ENCODE measurements at regions not wholly inside any gene's neighbourhood (a gene's known extent, or its start where the extent isn't known, plus 50 kb on each side); places are given as distances from the start of the nearest gene placed in this dataset.

- H3K27me3 Mint-ChIP-seq (ENCODE audit: insufficient read depth), result no peaks in the 10 kb centered on the region; the same call in none of the 2 replicates
- H3K27ac Mint-ChIP-seq, result no peak overlapping the region
- H3K9me3 Mint-ChIP-seq, result no peaks in the 10 kb centered on the region
- no peak for DNase-seq
- no peak for TF ChIP-seq CTCF (IDR thresholded peaks at IDR 0.05)
- H3K36me3 Mint-ChIP-seq (ENCODE audit: low read depth), result no peaks in the 10 kb centered on the region
- no peaks in the 10 kb centered on the region; the same call in 1 of the 2 replicates for H3K4me1 Mint-ChIP-seq (ENCODE audit: low read depth)
- no peak overlapping the region for H3K4me3 Mint-ChIP-seq
These were observed 312.7 kb upstream of the USP24 start for GRCh38 chr1:55527831-55528230.

GRCh38 chr1:55526716-55527115, 311.6 kb upstream of the USP24 start:
- no peaks in the 10 kb centered on the region; the same call in none of the 2 replicates for H3K27me3 Mint-ChIP-seq (ENCODE audit: insufficient read depth)
- H3K4me3 Mint-ChIP-seq, result no peak overlapping the region
- DNase-seq, result no peak
- H3K4me1 Mint-ChIP-seq (ENCODE audit: low read depth), result no peaks in the 10 kb centered on the region; the same call in 1 of the 2 replicates
- no peaks in the 10 kb centered on the region for H3K36me3 Mint-ChIP-seq (ENCODE audit: low read depth)
- no peak for TF ChIP-seq CTCF (IDR thresholded peaks at IDR 0.05)
- H3K9me3 Mint-ChIP-seq, result no peaks in the 10 kb centered on the region
- H3K27ac Mint-ChIP-seq, result no peak overlapping the region

GRCh38 chr1:55524006-55524405, 308.8 kb upstream of the USP24 start:
- TF ChIP-seq CTCF (IDR thresholded peaks at IDR 0.05), result no peak
- Mint-ChIP-seq H3K4me1 (ENCODE audit: low read depth) (peaks cover 14% of the 10 kb centered on the region), H3K4me3 (no peak overlapping the region), H3K9me3 (no peaks in the 10 kb centered on the region), H3K36me3 (ENCODE audit: low read depth) (no peaks in the 10 kb centered on the region), H3K27ac (no peak overlapping the region), H3K27me3 (ENCODE audit: insufficient read depth) (no peaks in the 10 kb centered on the region; the same call in none of the 2 replicates)
- DNase-seq, result no peak

- no peaks in the 10 kb centered on the region for H3K9me3 Mint-ChIP-seq
- TF ChIP-seq CTCF (IDR thresholded peaks at IDR 0.05), result no peak
- H3K27me3 Mint-ChIP-seq (ENCODE audit: insufficient read depth), result peaks cover 2% of the 10 kb centered on the region
- DNase-seq, result no peak
- H3K4me1 Mint-ChIP-seq (ENCODE audit: low read depth), result peaks cover 24% of the 10 kb centered on the region
- H3K4me3 Mint-ChIP-seq, result no peak overlapping the region
- H3K36me3 Mint-ChIP-seq (ENCODE audit: low read depth), result no peaks in the 10 kb centered on the region
- no peak overlapping the region for H3K27ac Mint-ChIP-seq
These were observed 307.8 kb upstream of the USP24 start for GRCh38 chr1:55522982-55523381.

GRCh38 chr1:55522353-55522903, 307.3 kb upstream of the USP24 start:
- Mint-ChIP-seq H3K4me3 (no peak overlapping the region), H3K4me1 (ENCODE audit: low read depth) (peaks cover 30% of the 10 kb centered on the region), H3K27me3 (ENCODE audit: insufficient read depth) (peaks cover 2% of the 10 kb centered on the region), H3K9me3 (no peaks in the 10 kb centered on the region), H3K36me3 (ENCODE audit: low read depth) (no peaks in the 10 kb centered on the region), H3K27ac (no peak overlapping the region)
- TF ChIP-seq CTCF (IDR thresholded peaks at IDR 0.05), result no peak
- no peak for DNase-seq

GRCh38 chr1:55520861-55521260, 305.7 kb upstream of the USP24 start:
- no peaks in the 10 kb centered on the region for H3K9me3 Mint-ChIP-seq
- DNase-seq, result no peak
- H3K4me1 Mint-ChIP-seq (ENCODE audit: low read depth), result peaks cover 31% of the 10 kb centered on the region
- no peak overlapping the region for H3K4me3 Mint-ChIP-seq
- peaks cover 2% of the 10 kb centered on the region for H3K27me3 Mint-ChIP-seq (ENCODE audit: insufficient read depth)
- no peak for TF ChIP-seq CTCF (IDR thresholded peaks at IDR 0.05)
- H3K36me3 Mint-ChIP-seq (ENCODE audit: low read depth), result no peaks in the 10 kb centered on the region
- no peak overlapping the region for H3K27ac Mint-ChIP-seq
